ENCODE measurements at regions not wholly inside any gene's neighbourhood (a gene's known extent, or its start where the extent isn't known, plus 50 kb on each side); places are given as distances from the start of the nearest gene placed in this dataset.

- no peak for DNase-seq (ENCODE audit: low read depth)
Observed at GRCh38 chr2:75278821-75279379, 79.6 kb upstream of the TACR1 start.

GRCh38 chr2:75278314-75278713, 79.0 kb upstream of the TACR1 start:
- DNase-seq (ENCODE audit: low read depth), result no peak

GRCh38 chr2:75277111-75277510, 77.8 kb upstream of the TACR1 start:
- DNase-seq (ENCODE audit: low read depth), result peak; percentile 50

- DNase-seq (ENCODE audit: low read depth), result peak; percentile 51
Observed at GRCh38 chr2:75276093-75277029, 77.0 kb upstream of the TACR1 start.

- no peak for DNase-seq (ENCODE audit: low read depth)
Observed at GRCh38 chr2:75274936-75275335, 75.6 kb upstream of the TACR1 start.

- no peak for DNase-seq (ENCODE audit: low read depth)
Observed at GRCh38 chr2:75268112-75268511, 68.8 kb upstream of the TACR1 start.

- DNase-seq (ENCODE audit: low read depth), result no peak
Observed at GRCh38 chr2:75261923-75262322, 62.6 kb upstream of the TACR1 start.

GRCh38 chr2:75260946-75261345, 61.6 kb upstream of the TACR1 start:
- DNase-seq (ENCODE audit: low read depth), result no peak

GRCh38 chr2:75258620-75259019, 59.3 kb upstream of the TACR1 start:
- no peak for DNase-seq (ENCODE audit: low read depth)

- DNase-seq (ENCODE audit: low read depth), result no peak
Observed at GRCh38 chr2:75256485-75256884, 57.2 kb upstream of the TACR1 start.

- DNase-seq (ENCODE audit: low read depth), result no peak
Observed at GRCh38 chr2:75253526-75253925, 54.2 kb upstream of the TACR1 start.

GRCh38 chr2:75251896-75252295, 52.6 kb upstream of the TACR1 start:
- DNase-seq (ENCODE audit: low read depth), result no peak
